IMR-90 (cell line): ENCODE measurements at regions not wholly inside any gene's neighbourhood (a gene's known extent, or its start where the extent isn't known, plus 50 kb on each side); places are given as distances from the start of the nearest gene placed in this dataset.

ENCODE experiments used
- ATAC-seq: fragments of 200-7000 bp; cut with Tn5 transposase; 2 replicates; pipeline ENCODE4 v1.9.1; 2020; ENCODE audit warnings: low read depth, mild to moderate bottlenecking, moderate library complexity
- BruUV-seq: library from RNA; stranded (reverse); fragments of 400-500 nt; replicated peaks from 2 replicates; lab custom pipeline; 2021; lab: Mats Ljungman, UMichigan
- CTCF ChIA-PET: fragments of 300-600 bp; formaldehyde crosslinking; extraction: SDS; loops from one replicate; lab custom pipeline; 2021; ENCODE audit warnings: antibody characterized with exemption; lab: Yijun Ruan, JAX
- POLR2A ChIA-PET: fragments of 300-600 bp; sonication (Branson Sonifier 250); formaldehyde crosslinking; loops from one replicate; lab custom pipeline; 2022; ENCODE audit warnings: antibody characterized with exemption; ENCODE audit not compliant: unreplicated experiment; lab: Charles Lee
- DNase-seq: peaks from one replicate; pipeline ENCODE4 v3.0.0; 2013
- H2AFZ ChIP-seq: replicated peaks from 2 replicates; pipeline ENCODE3; 2013; ENCODE audit warnings: low read length, mild to moderate bottlenecking; ENCODE audit not compliant: poor library complexity
- H2AK5ac ChIP-seq: 2 replicates; pipeline ENCODE4 v1.6.1; 2013; ENCODE audit warnings: low read depth, low read length, inconsistent platforms
- H2AK9ac ChIP-seq: replicated peaks from 2 replicates; pipeline ENCODE3; 2013; ENCODE audit warnings: mild to moderate bottlenecking, low read depth, low read length, moderate library complexity; ENCODE audit not compliant: poor library complexity
- H2BK120ac ChIP-seq: 2 replicates; pipeline ENCODE4 v1.6.1; 2013; ENCODE audit warnings: low read depth, low read length, inconsistent platforms
- H2BK15ac ChIP-seq: 3 replicates; pipeline ENCODE4 v1.6.1; 2013; ENCODE audit warnings: low read depth, low read length, inconsistent platforms
- H2BK20ac ChIP-seq: 2 replicates; pipeline ENCODE4 v1.6.1; 2013; ENCODE audit warnings: low read depth, mild to moderate bottlenecking, inconsistent platforms, low read length, moderate library complexity
- H2BK5ac ChIP-seq: 2 replicates; pipeline ENCODE4 v1.6.1; 2013; ENCODE audit warnings: mild to moderate bottlenecking, low read depth, low read length, inconsistent platforms; ENCODE audit not compliant: poor library complexity, severe bottlenecking
- H3K14ac ChIP-seq: replicated peaks from 2 replicates; pipeline ENCODE4 v1.6.1; 2013; ENCODE audit warnings: low read depth, low read length, inconsistent platforms
- H3K18ac ChIP-seq: 2 replicates; pipeline ENCODE4 v1.6.1; 2013; ENCODE audit warnings: low read depth, low read length, control low read depth
- H3K23ac ChIP-seq: 2 replicates; pipeline ENCODE4 v1.6.1; 2013; ENCODE audit warnings: low read depth, low read length, inconsistent platforms
- H3K27ac ChIP-seq: 2 replicates; pipeline ENCODE4 v1.5.1; 2013; ENCODE audit warnings: mild to moderate bottlenecking, control low read depth, low read length; ENCODE audit not compliant: insufficient read depth
- H3K27me3 ChIP-seq: 2 replicates; pipeline ENCODE4 v1.6.1; 2013; ENCODE audit warnings: low read length; ENCODE audit not compliant: control insufficient read depth, insufficient read depth
- H3K36me3 ChIP-seq: 2 replicates; pipeline ENCODE4 v1.6.1; 2013; ENCODE audit warnings: low read length, mixed read lengths; ENCODE audit not compliant: control insufficient read depth, insufficient read depth
- H3K4ac ChIP-seq: 2 replicates; pipeline ENCODE4 v1.6.1; 2013; ENCODE audit warnings: low read depth, low read length, inconsistent platforms
- H3K4me1 ChIP-seq: 2 replicates; pipeline ENCODE4 v1.6.1; 2013; ENCODE audit warnings: low read length, mixed read lengths; ENCODE audit not compliant: control insufficient read depth, insufficient read depth
- H3K4me2 ChIP-seq: 2 replicates; pipeline ENCODE4 v1.6.1; 2013; ENCODE audit warnings: low read depth, mild to moderate bottlenecking, control low read depth, low read length, moderate library complexity
- H3K4me3 ChIP-seq: 2 replicates; pipeline ENCODE4 v1.5.1; 2013; ENCODE audit warnings: low read depth, mild to moderate bottlenecking, control low read depth, low read length, moderate library complexity; ENCODE audit not compliant: insufficient read depth
- H3K56ac ChIP-seq: 2 replicates; pipeline ENCODE4 v1.6.1; 2013; ENCODE audit warnings: low read length, inconsistent platforms; ENCODE audit not compliant: insufficient read depth; ENCODE audit errors: extremely low read depth
- H3K79me1 ChIP-seq, 2 experiments: 2 replicates each; pipeline ENCODE4 v1.6.1; 2013; ENCODE audit warnings: low read length in 2 of 2, inconsistent platforms in 1 of 2, low read depth in 1 of 2
- H3K9ac ChIP-seq: 2 replicates; pipeline ENCODE4 v1.6.1; 2013; ENCODE audit warnings: low read depth, low read length, control low read depth
- H3K9me1 ChIP-seq: 2 replicates; pipeline ENCODE4 v1.6.1; 2013; ENCODE audit warnings: low read length, inconsistent platforms; ENCODE audit not compliant: insufficient read depth
- H3K9me3 ChIP-seq: 2 replicates; pipeline ENCODE4 v1.6.1; 2013; ENCODE audit warnings: low read length; ENCODE audit not compliant: control insufficient read depth, insufficient read depth
- H4K20me1 ChIP-seq: 2 replicates; pipeline ENCODE4 v1.6.1; 2013; ENCODE audit warnings: low read length, inconsistent platforms; ENCODE audit not compliant: insufficient read depth
- H4K5ac ChIP-seq: 2 replicates; pipeline ENCODE4 v1.6.1; 2013; ENCODE audit warnings: mild to moderate bottlenecking, low read depth, low read length, control low read depth
- H4K8ac ChIP-seq, 2 experiments: 2 replicates each; pipeline ENCODE4 v1.6.1; 2013; ENCODE audit warnings: low read depth in 2 of 2, low read length in 2 of 2, control low read depth in 1 of 2, inconsistent platforms in 1 of 2
- H4K91ac ChIP-seq: 2 replicates; pipeline ENCODE4 v1.6.1; 2013; ENCODE audit warnings: low read depth, low read length, inconsistent platforms; ENCODE audit not compliant: insufficient read depth
- SMC3 ChIP-seq: fragments of 150-350 bp; IDR thresholded peaks from 2 replicates; pipeline ENCODE4 v1.6.1; 2016; ENCODE audit warnings: low read depth, mild to moderate bottlenecking, antibody characterized with exemption, low read length, moderate library complexity
- WGBS, 2 experiments: methylation state at CpG; one replicate each; pipeline versions ENCODE4 v1.1.5 to v1.1.7; 2013; ENCODE audit warnings: missing lambda C conversion rate in 2 of 2; ENCODE audit not compliant: insufficient read length in 1 of 2; ENCODE audit errors: extremely low coverage in 2 of 2; 5-methylcytosine and 5-hydroxymethylcytosine counted together
- dilution Hi-C: fragments of 300-500 bp; cut with HindIII; formaldehyde crosslinking; loops from one replicate; pipeline ENCODE4 v1.14.3; 2018; ENCODE audit warnings: low sequenced_read_pairs; ENCODE audit not compliant: unreplicated experiment
- in situ Hi-C: fragments of 300-500 bp; cut with MboI; formaldehyde crosslinking; loops from 3 replicates; pipeline ENCODE4 v1.14.3; 2019; ENCODE audit warnings: low sequenced_read_pairs, inconsistent platforms, mixed read lengths
- intact Hi-C: fragments of 100-400 bp; cut with micrococcal nuclease; formaldehyde crosslinking; loops from 2 replicates; pipeline ENCODE4 v1.10.0; 2022

- no peak overlapping the region for H4K91ac ChIP-seq
- no peaks in the 10 kb centered on the region for H3K9me3 ChIP-seq
- no peak overlapping the region for H4K8ac ChIP-seq
- ATAC-seq (no peak), DNase-seq (no peak)
- H3K56ac ChIP-seq: no peak overlapping the region
- H3K4ac ChIP-seq: no peak overlapping the region
- no peak overlapping the region for H3K9ac ChIP-seq
- no TSS peak for BruUV-seq
- no peak overlapping the region for H3K4me2 ChIP-seq
- no peak overlapping the region for H2BK5ac ChIP-seq
- no peak overlapping the region for H2AK5ac ChIP-seq
- H3K9me1 ChIP-seq: no peaks in the 10 kb centered on the region
- dilution Hi-C loops: no loop called here
- H3K4me3 ChIP-seq: no peak overlapping the region
- intact Hi-C loops: no loop called here
- H3K14ac ChIP-seq: no peak overlapping the region
- no peak overlapping the region for H3K23ac ChIP-seq
- H3K36me3 ChIP-seq: no peaks in the 10 kb centered on the region
- TF ChIP-seq SMC3: no peak
- no peak overlapping the region for H2BK15ac ChIP-seq
- in situ Hi-C loops: no loop called here
- no peak overlapping the region for H2BK20ac ChIP-seq
- no CpG with 5 or more reads among the region's 4 CpGs for WGBS, 2 experiments
- H4K5ac ChIP-seq: no peak overlapping the region
- no peaks in the 10 kb centered on the region for H3K79me1 ChIP-seq
- no peaks in the 10 kb centered on the region for H4K20me1 ChIP-seq
- POLR2A ChIA-PET: no interaction called here
- no peak overlapping the region for H2AK9ac ChIP-seq
- H3K18ac ChIP-seq: no peak overlapping the region
- H3K27me3 ChIP-seq: no peaks in the 10 kb centered on the region
- H2BK120ac ChIP-seq: no peak overlapping the region
- no peak overlapping the region for H3K27ac ChIP-seq
- CTCF ChIA-PET: no interaction called here
- no peaks in the 10 kb centered on the region for H3K4me1 ChIP-seq
- H2AFZ ChIP-seq: no peak overlapping the region
Observed at GRCh38 chr16:59263955-59264354, 529.8 kb upstream of the GOT2 start.
